Neuronal stem cell (in vitro differentiated cells): ENCODE measurements at regions not wholly inside any gene's neighbourhood (a gene's known extent, or its start where the extent isn't known, plus 50 kb on each side); places are given as distances from the start of the nearest gene placed in this dataset.

ENCODE experiments used
- DNase-seq: peaks from one replicate; pipeline ENCODE4 v3.0.0-alpha.2; 2013; ENCODE audit warnings: low spot score
- H2AFZ ChIP-seq: one replicate; pipeline ENCODE4 v1.6.1; 2013; ENCODE audit warnings: mild to moderate bottlenecking, low read length, inconsistent platforms
- H2AK5ac ChIP-seq: 2 replicates; pipeline ENCODE4 v1.6.1; 2013; ENCODE audit warnings: low read depth, mild to moderate bottlenecking, inconsistent platforms, low read length, moderate library complexity, mixed read lengths
- H2BK120ac ChIP-seq: 2 replicates; pipeline ENCODE4 v1.6.1; 2013; ENCODE audit warnings: low read depth, mild to moderate bottlenecking, inconsistent platforms, low read length, moderate library complexity, mixed read lengths
- H2BK12ac ChIP-seq: one replicate; pipeline ENCODE4 v1.6.1; 2013; ENCODE audit warnings: low read length, inconsistent platforms
- H2BK15ac ChIP-seq: 2 replicates; pipeline ENCODE4 v1.6.1; 2013; ENCODE audit warnings: mild to moderate bottlenecking, low read length, inconsistent platforms, mixed read lengths
- H2BK5ac ChIP-seq: one replicate; pipeline ENCODE4 v1.6.1; 2013; ENCODE audit warnings: inconsistent platforms, mild to moderate bottlenecking, low read length, moderate library complexity
- H3K14ac ChIP-seq: one replicate; pipeline ENCODE4 v1.6.1; 2013; ENCODE audit warnings: low read length, inconsistent platforms
- H3K18ac ChIP-seq: 2 replicates; pipeline ENCODE4 v1.6.1; 2013; ENCODE audit warnings: low read length, inconsistent platforms
- H3K23ac ChIP-seq: 2 replicates; pipeline ENCODE4 v1.6.1; 2013; ENCODE audit warnings: low read depth, mild to moderate bottlenecking, mixed read lengths, low read length, inconsistent platforms; ENCODE audit not compliant: poor library complexity
- H3K27ac ChIP-seq: replicated peaks from 3 replicates; pipeline ENCODE4 v1.5.1; 2013; ENCODE audit warnings: low read length, inconsistent platforms
- H3K27me3 ChIP-seq, 3 experiments: 2 replicates each; pipeline ENCODE4 v1.6.1; 2013; ENCODE audit warnings: low read length in 3 of 3, mild to moderate bottlenecking in 2 of 3, inconsistent platforms in 1 of 3, low read depth in 1 of 3, mixed read lengths in 1 of 3, moderate library complexity in 1 of 3; ENCODE audit not compliant: control insufficient read depth in 3 of 3, insufficient read depth in 3 of 3
- H3K36me3 ChIP-seq, 2 donors: replicated peaks in 1 of 2; 2 replicates each; pipeline ENCODE4 v1.6.1; 2013; ENCODE audit warnings: low read length in 2 of 2; ENCODE audit not compliant: control insufficient read depth in 2 of 2, insufficient read depth in 2 of 2
- H3K4ac ChIP-seq: 2 replicates; pipeline ENCODE4 v1.6.1; 2013; ENCODE audit warnings: inconsistent platforms, mild to moderate bottlenecking, low read length, moderate library complexity
- H3K4me1 ChIP-seq, 2 donors: 1 replicate in 1 of 2; 2 replicates in 1 of 2; pipeline ENCODE4 v1.6.1; 2013; ENCODE audit warnings: low read length in 2 of 2, low read depth in 1 of 2; ENCODE audit not compliant: control insufficient read depth in 2 of 2, insufficient read depth in 1 of 2
- H3K4me2 ChIP-seq: one replicate; pipeline ENCODE4 v1.6.1; 2013; ENCODE audit warnings: mild to moderate bottlenecking, low read length, inconsistent platforms; ENCODE audit not compliant: insufficient read depth, poor library complexity, severe bottlenecking
- H3K4me3 ChIP-seq, 2 donors: 2 replicates each; pipeline ENCODE4 v1.5.1; 2013; ENCODE audit warnings: low read length in 2 of 2, mild to moderate bottlenecking in 2 of 2, inconsistent platforms in 1 of 2, moderate library complexity in 1 of 2
- H3K79me1 ChIP-seq: one replicate; pipeline ENCODE4 v1.6.1; 2013; ENCODE audit warnings: low read depth, mild to moderate bottlenecking, inconsistent platforms, low read length, moderate library complexity
- H3K9ac ChIP-seq: one replicate; pipeline ENCODE4 v1.6.1; 2013; ENCODE audit warnings: mild to moderate bottlenecking, low read depth, low read length, inconsistent platforms; ENCODE audit not compliant: poor library complexity
- H3K9me3 ChIP-seq, 2 donors: replicated peaks in 1 of 2; 2 replicates each; pipeline versions ENCODE3 to v1.6.1; 2013; ENCODE audit warnings: low read length in 2 of 2, mild to moderate bottlenecking in 2 of 2, inconsistent platforms in 1 of 2, low read depth in 1 of 2, mixed read lengths in 1 of 2, moderate library complexity in 1 of 2; ENCODE audit not compliant: control insufficient read depth in 2 of 2, insufficient read depth in 1 of 2
- H4K8ac ChIP-seq: one replicate; pipeline ENCODE4 v1.6.1; 2013; ENCODE audit warnings: low read depth, mild to moderate bottlenecking, inconsistent platforms, low read length, moderate library complexity
- H4K91ac ChIP-seq: one replicate; pipeline ENCODE4 v1.6.1; 2013; ENCODE audit warnings: low read length, low read depth, mild to moderate bottlenecking, inconsistent platforms; ENCODE audit not compliant: poor library complexity
- WGBS, 2 donors: extraction: QIAGEN DNeasy Blood & Tissue Kit; methylation state at CpG; one replicate each; pipeline ENCODE4 v1.1.7; 2013; ENCODE audit warnings: missing lambda C conversion rate in 2 of 2, mixed read lengths in 1 of 2; ENCODE audit not compliant: insufficient read length in 2 of 2, insufficient replicate concordance in 1 of 2; ENCODE audit errors: extremely low coverage in 2 of 2; 5-methylcytosine and 5-hydroxymethylcytosine counted together

DNA sequence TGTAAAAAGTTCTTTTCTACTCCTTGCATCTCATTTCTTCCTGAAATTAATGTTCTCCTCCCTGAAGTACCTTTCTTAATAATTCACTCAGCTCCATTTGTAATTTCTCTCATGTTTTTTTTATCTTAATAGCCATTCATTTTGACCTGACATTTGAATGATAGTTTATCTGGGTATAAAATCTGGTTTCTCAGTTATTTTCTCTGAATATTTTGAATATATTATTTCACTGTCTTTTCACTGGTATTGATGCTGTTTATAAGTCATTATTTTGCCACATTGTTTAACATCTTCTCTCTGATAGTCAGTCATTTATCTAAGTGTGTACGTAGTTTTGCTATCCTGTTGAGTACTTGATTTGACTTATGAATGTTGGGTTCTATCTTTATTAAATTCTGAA, 68.8 kb upstream of the ARHGAP18 start:
- no peak overlapping the region for H4K8ac ChIP-seq
- H3K23ac ChIP-seq = no peak overlapping the region
- no peak overlapping the region for H2BK120ac ChIP-seq
- no peaks in the 10 kb centered on the region for H3K36me3 ChIP-seq
- H2BK15ac ChIP-seq = no peak overlapping the region
- H2AK5ac ChIP-seq = no peak overlapping the region
- H4K91ac ChIP-seq = no peak overlapping the region
- H3K27me3 ChIP-seq = no peaks in the 10 kb centered on the region
- no peak overlapping the region for H3K9ac ChIP-seq
- H3K14ac ChIP-seq = no peak overlapping the region
- H3K4me3 ChIP-seq = no peak overlapping the region
- DNase-seq = no peak
- peaks cover 0 to 4% of the 10 kb centered on the region in 2 donors for H3K4me1 ChIP-seq
- H3K4ac ChIP-seq = no peak overlapping the region
- peaks cover 0 to 2% of the 10 kb centered on the region in 2 donors for H3K9me3 ChIP-seq
- H2BK12ac ChIP-seq = no peak overlapping the region
- H2AFZ ChIP-seq = no peak overlapping the region
- H3K18ac ChIP-seq = no peak overlapping the region
- H3K27ac ChIP-seq = no peak overlapping the region
- no peak overlapping the region for H3K4me2 ChIP-seq
- no CpG with 5 or more reads among the region's 1 CpG for WGBS, 2 donors
- no peak overlapping the region for H2BK5ac ChIP-seq
- no peaks in the 10 kb centered on the region for H3K79me1 ChIP-seq

DNA sequence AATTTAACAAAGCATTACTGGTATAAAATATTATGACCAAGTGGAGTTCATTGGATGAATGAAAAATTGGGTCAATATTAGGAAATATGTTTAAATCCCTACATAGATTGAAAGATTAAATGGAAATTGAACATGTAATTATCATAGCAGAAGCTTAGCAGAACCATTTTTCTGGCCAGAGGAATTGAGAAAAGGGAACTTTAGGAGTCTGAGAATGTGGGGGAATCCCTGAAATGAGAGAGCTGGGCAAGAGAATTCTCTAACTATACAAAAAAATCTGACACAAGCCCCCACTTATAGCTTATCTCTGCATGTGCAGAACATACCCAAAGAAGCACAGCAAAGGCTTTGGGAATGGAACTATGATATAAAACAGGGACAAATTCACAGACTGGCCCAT, 67.4 kb upstream of the ARHGAP18 start:
- H3K18ac ChIP-seq = no peak overlapping the region
- no peak overlapping the region for H3K4ac ChIP-seq
- no peak overlapping the region for H3K23ac ChIP-seq
- no peak overlapping the region for H2BK120ac ChIP-seq
- H3K27ac ChIP-seq = no peak overlapping the region
- DNase-seq = no peak
- H3K4me2 ChIP-seq = no peak overlapping the region
- H3K4me1 ChIP-seq = peaks cover 0 to 4% of the 10 kb centered on the region in 2 donors
- no peak overlapping the region for H3K4me3 ChIP-seq
- H2BK12ac ChIP-seq = no peak overlapping the region
- H3K79me1 ChIP-seq = no peaks in the 10 kb centered on the region
- peaks cover 0 to 6% (median 0%) of the 10 kb centered on the region in 3 experiments for H3K27me3 ChIP-seq
- H3K9ac ChIP-seq = no peak overlapping the region
- no peak overlapping the region for H4K8ac ChIP-seq
- no peak overlapping the region for H3K14ac ChIP-seq
- H2AFZ ChIP-seq = no peak overlapping the region
- H4K91ac ChIP-seq = no peak overlapping the region
- H2BK5ac ChIP-seq = no peak overlapping the region
- H2AK5ac ChIP-seq = no peak overlapping the region
- no peak overlapping the region for H2BK15ac ChIP-seq
- H3K9me3 ChIP-seq = peaks cover 0 to 2% of the 10 kb centered on the region in 2 donors
- no peaks in the 10 kb centered on the region for H3K36me3 ChIP-seq

DNA sequence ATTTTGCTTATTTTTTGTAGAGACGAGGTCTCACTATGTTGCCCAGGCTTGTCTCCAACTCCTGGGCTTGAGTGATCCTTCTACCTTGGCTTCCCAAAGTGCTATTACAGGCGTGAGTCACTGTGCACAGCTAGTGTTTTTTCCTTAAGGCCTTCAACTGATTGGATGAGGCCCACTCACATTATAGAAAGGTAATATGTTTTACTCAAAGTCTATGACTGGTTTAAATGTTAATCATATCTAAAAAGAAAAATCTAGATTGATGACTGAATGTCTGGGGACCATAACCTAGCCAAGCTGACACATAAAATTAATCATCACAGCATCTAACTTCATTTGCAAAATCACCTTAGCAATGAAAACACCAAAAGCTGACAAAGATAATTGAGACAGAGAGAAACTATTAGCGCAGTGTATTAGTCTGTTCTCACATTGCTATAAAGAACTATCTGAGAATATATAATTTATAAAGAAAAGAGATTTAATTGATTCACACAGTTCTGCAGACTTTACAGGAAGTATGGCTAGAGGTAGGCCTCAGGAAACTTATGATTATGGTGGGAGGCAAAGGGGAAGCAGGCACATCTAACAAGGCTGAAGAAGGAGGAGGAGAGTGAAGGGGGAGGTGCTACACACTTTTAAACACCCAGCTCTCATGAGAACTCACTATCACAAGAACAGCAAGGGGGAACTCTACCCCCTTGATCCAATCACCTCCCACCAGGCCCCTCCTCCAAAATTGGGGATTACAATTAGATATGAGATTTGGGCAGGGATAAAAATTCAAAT, 66.8 kb upstream of the ARHGAP18 start:
- Histone ChIP-seq H3K4me3 (no peak overlapping the region), H4K91ac (no peak overlapping the region), H4K8ac (no peak overlapping the region), H3K79me1 (no peaks in the 10 kb centered on the region), H3K9me3 (peaks cover 0 to 2% of the 10 kb centered on the region in 2 donors), H3K27ac (no peak overlapping the region), H2AK5ac (no peak overlapping the region), H3K23ac (no peak overlapping the region), H2BK120ac (no peak overlapping the region), H3K36me3 (no peaks in the 10 kb centered on the region), H3K4me1 (peaks cover 0 to 4% of the 10 kb centered on the region in 2 donors), H3K18ac (no peak overlapping the region), H3K27me3 (peaks cover 0 to 12% (median 0%) of the 10 kb centered on the region in 3 experiments), H2BK12ac (no peak overlapping the region), H3K9ac (no peak overlapping the region), H3K4me2 (no peak overlapping the region), H3K14ac (no peak overlapping the region), H2BK5ac (no peak overlapping the region), H3K4ac (no peak overlapping the region), H2BK15ac (no peak overlapping the region), H2AFZ (no peak overlapping the region)
- no CpG with 5 or more reads among the region's 3 CpGs for WGBS, 2 donors
- no peak for DNase-seq

DNA sequence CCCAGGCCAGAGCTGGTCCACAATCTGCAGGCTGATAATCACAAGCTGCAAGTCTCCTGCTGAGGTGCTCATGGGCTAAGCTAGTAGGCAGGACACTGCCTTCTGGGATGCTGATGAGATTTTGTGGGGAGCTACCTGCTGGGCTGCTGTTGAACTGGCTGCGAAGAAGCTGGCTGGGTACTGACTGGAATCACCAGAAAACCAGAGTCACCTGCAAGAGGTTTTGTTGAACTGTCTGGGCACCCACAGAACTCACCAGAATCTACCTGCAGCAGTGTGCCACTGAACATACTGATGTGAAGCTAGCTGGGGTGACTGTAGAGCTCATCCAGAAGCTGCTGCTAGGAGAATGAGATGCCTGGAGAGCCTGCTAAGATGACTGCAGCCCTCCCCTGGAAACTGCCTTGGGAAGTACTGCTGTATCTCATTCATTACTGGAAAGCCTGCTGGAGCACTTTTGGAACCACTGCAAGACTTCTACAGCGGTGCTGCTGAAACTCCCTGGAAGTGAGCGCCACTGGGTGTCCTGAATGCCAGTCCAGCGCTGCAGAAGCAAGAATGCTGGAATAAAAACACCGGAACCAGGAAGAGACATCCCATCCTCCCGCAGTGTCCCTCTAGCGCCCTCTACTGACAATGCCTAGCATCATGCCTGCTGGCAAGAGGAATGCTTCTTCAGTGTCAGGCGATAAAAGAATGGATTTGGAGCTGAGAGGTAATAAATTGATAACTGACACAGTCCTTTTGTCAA, 64.9 kb upstream of the ARHGAP18 start:
- H3K4me3 ChIP-seq = peak overlapping the region; percentile 35 to 61
- H3K4me1 ChIP-seq = peaks cover 0 to 4% of the 10 kb centered on the region in 2 donors
- H2BK120ac ChIP-seq = no peak overlapping the region

More for the DNA sequence above, 64.9 kb upstream of the ARHGAP18 start:
- Histone ChIP-seq H2AFZ (peak overlapping the region; percentile 98), H3K23ac (peak overlapping the region; percentile 30), H3K4ac (no peak overlapping the region), H4K91ac (no peak overlapping the region), H3K9me3 (peaks cover 0 to 2% of the 10 kb centered on the region in 2 donors), H3K18ac (peak overlapping the region; percentile 11), H2BK5ac (no peak overlapping the region), H2BK12ac (no peak overlapping the region), H2BK15ac (no peak overlapping the region), H3K9ac (no peak overlapping the region), H4K8ac (no peak overlapping the region), H3K27ac (no peak overlapping the region), H3K14ac (no peak overlapping the region), H3K36me3 (no peaks in the 10 kb centered on the region), H3K27me3 (peaks cover 0 to 14% (median 0%) of the 10 kb centered on the region in 3 experiments), H2AK5ac (no peak overlapping the region), H3K4me2 (peak overlapping the region; percentile 34), H3K79me1 (no peaks in the 10 kb centered on the region)
- DNase-seq = peak; percentile 78
- no CpG with 5 or more reads among the region's 8 CpGs for WGBS, 2 donors
